Activated CD8-positive, alpha-beta memory T cell treated with anti-CD3 and anti-CD28 coated beads, Interleukin-2, amount 50 U/mL, for 48 hours (primary cell): ENCODE measurements at regions not wholly inside any gene's neighbourhood (a gene's known extent, or its start where the extent isn't known, plus 50 kb on each side); places are given as distances from the start of the nearest gene placed in this dataset.
"Not testable (repeated sequence)": the region's sequence is repeated elsewhere in the genome, so short reads cannot be mapped to it uniquely, and the experiment has no call there.

Experiments used
- DNase-seq: peaks from one replicate; pipeline ENCODE4 v3.0.0-alpha.2; 2020

DNA sequence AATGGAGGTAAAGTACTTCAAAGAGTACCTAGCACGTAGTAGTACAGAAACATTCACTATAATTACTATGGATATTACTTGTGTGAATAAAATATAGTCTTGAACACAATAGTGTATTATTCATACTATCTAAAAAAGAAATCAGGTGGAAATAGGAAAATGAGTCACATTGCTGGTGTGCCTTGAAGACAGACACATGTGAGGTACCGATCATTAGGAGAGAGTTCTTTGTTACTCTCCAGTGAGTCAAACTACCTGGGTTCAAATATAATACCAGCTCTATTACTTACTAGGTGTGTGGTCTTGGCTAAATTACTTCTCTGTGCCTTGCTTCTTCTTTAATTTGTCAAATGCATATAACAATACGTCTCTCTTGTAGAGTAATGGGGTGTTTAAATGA is 50.8 kb upstream of the BEND6 start:
- DNase-seq: no peak

DNA sequence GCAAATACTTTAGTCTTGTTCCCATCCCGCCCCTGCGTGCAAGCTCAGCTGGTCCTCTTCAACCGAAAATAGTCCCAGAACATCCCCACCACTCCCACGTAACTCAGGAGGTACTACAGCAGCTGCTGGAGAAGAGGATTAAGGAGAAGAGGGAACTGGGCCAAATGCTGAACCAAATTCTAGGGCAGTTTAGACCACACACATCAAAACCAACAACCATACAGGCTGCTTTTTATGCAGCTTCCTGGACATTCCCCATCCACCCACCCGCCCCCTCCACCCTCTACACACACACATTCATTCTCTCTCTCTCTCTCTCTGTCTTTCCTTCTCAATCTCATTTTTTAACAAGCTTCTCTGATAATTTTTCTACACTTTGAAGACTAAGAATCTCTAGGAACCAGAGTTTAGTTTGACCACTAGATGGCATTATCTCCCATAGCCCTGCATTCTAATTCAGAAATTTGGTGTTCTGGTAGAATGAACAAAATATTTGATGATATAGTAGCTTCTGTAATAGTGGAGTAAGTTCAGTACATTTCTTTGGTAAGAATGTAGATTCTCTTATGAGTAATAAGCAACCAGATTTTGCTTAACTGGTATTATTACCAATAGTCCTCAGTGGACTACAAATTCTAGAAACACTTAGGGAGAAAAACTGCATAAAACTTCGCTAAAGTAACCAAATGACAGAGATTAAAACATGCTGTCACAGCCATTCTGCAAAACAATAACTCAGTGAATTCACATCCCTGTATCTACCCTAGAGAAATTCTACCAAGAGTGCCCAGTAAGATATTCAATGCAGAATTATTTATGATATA is 52.1 kb upstream of the BEND6 start:
- DNase-seq: no peak

DNA sequence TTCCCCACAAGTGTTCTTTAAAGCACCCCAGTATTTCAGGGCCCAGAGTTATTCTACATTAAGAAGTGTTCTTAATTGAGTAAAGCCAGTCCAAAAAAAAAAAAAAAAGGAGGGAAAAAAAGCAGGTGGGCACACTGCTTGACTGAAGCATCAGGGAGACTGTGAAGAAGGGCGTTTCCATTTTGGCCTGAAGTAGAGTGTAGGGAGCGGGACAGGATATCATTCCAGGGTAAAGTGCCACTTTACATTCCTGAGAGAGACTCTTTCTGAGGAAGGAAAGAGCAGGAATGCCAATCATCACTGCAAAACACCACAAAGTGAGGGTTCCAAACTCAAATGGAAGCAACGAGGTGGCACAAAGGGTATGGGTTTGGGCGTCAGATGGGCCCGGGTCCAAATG is 54.1 kb upstream of the BEND6 start:
- no peak for DNase-seq

DNA sequence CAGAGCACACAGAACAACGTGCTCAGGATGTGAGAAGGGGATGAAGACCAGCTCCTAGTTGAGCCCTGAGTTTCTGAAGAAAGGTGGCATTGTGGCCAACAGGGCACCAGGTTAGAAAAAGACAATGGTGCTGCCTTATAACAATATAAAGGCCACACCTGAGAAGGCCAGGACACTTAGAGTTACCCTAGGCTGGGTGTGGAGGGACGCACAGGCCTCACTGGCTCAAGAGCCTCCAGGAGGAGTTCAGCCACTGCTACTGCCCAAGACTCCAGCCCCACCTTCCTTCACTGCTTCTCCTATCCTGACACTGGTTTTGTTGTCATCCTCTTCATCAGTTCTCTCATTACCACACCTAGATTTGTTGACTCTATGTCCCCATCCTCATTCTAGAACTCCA is 55.2 kb upstream of the BEND6 start:
- DNase-seq: no peak

DNA sequence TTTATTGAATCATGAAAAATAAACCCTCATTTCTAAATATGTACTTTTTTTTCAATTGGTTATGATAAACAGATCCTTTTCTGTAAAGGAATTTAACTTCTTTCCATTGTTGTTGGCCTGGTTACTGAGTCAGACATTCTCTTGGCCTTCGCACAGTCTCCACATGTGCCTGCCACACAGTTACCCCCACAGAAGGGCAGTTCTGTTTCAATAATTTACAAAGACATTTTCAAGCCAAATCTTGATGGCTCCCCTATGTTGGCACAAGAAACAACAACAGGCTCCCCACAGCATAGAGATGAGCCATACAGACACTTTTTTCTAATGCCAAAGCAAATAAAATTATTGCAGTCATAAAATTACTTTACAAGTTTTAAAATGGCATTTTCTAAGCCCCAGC is 55.6 kb upstream of the BEND6 start:
- DNase-seq: no peak

DNA sequence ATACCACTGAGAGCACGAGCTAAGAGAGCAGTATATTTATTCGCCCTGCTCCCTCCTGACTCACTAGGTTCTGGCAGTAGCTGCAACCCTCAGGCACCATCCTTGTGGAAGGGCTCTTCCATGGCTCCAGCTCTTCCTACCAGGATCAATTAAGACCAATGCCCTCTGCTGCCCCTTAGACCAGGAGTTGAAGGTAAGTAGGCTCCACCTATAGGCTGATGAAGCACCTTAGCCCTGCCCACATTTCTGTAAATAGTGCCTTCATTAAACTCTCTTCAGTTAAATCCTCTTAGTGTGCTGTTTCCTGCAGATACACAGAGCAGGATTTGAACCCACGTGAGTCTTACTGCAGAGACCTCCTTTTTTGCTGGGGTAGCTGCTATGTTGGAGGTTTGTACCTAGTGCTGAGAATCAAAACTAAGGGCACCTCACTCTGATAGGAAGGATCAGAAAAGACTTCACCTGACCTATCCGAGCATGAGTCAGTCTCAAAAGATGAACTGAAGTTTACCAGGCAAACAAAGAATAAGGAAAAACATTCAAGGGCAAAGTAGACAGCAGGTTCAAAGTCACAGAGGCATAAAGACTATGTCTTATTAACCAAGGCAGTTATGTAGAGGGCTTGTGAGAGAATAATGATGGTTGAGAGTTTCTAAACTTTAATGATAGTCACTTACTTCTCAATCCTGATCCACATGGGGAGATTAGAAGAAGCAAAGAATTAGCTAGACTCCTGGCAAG is 56.9 kb upstream of the BEND6 start:
- DNase-seq: no peak

DNA sequence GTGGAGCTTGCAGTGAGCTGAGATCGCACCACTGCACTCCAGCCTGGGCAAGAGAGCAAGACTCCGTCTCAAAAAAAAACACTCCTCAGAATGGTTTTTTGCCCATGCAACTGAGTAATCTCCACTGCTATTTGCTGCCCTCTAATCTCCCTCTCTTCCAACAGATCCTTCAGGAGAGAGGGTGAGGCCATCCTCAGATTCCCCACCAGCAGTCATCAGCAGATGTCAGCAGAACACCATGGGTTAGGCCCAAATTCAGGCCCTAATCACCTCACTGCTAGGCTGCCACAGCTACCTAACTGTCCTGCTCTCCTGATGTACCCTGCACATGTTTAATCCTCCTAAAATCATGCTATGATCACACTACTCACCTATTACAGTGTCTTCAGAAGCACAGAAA is 63.2 kb upstream of the BEND6 start:
- no peak for DNase-seq

DNA sequence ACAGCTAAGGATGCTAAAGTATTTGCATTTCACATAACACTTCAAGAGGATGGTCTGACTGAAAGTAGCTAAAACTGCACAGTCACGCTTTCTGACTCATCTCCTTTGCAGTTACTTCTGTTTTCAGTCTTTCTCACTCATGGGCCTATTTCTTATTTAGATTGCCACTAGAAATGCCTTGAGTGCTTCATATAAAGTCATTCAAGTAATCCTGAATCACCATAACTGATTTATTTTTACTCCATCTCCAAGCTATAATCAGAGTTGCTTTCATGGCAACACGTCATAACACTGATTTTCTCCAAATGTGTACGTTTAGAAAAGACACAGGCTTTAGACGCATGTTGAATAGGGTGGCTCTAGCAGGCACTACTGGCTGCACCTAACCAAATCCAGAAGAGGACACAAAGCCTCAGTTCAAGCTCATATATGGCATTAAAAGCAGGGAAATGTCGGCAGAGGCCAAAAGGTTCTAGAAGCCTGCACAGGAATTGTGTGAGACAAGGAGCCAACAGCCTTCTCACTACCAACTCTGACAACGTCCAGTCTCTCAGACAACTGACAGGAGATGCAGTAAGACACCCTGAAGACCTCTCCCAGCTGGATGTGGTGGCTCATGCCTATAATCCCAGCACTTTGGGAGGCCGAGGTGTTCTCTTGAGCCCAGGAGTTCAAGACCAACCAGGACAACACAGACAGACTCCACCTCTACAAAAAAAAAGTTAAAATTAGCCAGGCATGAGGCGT is 64.1 kb upstream of the BEND6 start:
- no peak for DNase-seq

DNA sequence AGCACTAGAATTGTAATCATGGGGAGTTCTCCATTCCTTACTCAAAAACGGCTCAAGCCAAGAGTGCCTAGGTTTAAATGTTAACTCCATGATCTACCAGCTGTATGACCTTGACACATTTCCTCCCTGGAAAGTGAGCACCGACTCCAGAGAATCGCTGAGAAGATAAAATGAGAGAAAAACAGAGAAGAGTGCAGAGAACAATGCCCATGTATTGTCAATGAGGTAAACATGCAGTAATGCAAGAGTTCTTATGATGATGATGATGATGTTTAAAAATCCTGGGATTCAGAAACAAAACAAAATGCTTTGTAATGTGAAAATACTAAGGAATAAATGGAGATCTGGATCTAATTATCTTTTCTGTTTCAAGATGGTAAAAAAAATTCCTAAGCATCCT is 64.8 kb upstream of the BEND6 start:
- DNase-seq: no peak

DNA sequence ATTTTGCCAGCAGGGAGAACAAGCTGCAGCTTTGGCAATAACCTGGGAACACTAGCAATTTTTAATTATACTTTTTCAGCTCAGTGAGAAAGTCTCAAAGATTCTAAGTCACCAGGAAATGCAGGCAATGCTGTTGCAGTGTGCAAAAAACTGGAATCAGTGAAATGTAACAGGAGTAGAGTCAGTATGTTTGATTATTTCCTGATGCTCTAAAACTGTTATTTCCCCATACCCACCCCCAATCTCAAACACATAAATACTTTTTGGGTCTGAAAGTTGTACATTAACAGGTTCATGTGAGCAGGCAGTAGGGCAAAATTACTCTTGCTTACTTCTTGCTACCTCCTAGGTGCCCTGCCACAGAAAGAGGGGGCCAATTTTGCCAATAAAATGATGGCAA is 65.4 kb upstream of the BEND6 start:
- DNase-seq: no peak

DNA sequence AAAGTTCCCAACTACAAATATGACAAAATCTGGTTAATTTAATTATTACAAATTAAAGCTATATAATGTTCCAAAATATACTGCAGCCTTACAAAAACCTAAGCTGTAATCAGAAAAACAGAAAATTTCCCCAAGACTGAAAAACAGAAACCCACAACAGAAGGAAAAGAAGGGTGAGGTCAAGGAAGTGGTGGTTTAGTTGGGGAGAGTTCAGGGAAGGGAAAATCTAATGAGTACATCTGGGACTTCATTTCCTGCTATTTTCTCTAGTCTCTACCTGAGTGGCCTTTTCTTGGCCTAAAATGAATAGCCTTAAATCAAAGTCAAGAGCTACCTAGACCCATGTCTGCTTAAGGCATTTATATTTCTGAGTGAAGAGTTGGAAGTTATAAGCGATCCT is 66.2 kb upstream of the BEND6 start:
- no peak for DNase-seq

DNA sequence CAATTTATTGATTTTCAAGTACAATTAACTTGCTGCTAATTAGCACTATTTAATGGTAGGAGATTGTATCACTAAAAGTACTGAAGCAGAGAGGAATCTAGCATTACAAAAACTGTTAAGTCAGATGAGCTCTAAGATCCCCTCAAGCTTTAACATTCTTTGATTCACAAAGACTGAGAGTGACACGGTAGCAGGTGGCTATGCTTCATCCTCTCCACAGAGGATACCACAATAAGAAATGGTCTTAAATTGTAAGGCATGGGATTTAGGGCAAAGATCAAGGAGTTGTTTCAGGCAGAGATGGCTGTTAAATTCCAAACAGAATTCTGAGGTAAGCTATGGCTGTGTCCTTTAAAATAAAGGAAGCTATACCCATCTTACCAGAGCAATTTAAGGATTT is 67.8 kb upstream of the BEND6 start:
- DNase-seq: no peak

DNA sequence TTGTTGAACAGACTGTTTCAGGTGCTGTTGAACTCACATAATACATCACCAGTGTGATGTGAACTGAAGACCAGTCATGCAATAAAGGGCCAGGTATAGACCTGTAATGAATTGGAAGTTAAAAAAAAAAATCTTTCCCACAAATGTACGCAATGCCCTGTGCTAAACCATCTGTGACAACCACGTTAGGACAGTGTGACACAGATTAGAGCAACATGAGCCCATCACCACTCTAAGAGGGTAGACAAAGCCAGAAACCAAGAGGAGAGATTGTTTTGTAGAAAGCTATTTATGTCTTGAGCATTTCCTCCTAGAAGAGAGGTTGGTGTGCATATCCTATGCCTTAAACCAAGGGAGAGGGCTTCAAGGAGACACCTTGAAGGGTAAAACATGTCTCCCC is 77.0 kb upstream of the BEND6 start:
- DNase-seq: no peak

DNA sequence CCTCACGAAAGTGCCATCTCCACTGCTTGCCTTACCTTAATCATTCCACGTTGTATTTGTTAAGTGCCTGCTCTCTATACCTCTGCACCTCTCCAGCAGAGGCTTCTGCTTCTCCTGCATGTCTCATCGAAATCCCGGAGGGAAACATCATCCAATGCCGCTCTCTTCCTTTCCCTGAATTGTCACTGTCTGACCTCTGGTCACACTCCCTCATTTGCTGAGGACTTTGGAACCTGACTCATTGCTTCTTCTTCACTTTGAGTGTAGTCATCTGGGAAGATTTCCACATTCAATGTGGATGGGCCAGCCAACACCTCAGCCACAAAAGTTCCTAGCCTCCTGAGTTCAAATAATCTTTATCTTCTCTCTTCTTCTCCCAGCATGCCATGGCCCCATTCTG is 78.9 kb upstream of the BEND6 start:
- DNase-seq: no peak

DNA sequence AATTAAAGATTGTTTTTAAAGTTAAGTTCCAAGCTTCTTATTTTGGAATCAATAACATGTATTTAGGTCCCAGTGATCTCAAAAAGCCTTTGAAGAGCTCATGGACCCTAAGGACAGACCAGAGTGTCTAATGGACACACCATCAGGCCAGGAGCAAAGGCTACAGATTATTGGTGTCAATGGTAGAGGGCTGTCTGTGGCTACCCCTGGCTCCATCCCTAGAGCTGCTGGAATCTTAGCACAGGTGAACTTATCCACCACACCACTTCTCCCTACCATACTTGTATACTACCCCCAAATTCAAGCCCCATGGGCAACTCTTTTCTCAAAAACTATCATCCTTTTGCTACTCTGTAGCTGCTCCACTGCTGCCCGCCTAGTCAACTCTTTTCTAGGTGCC is 79.4 kb upstream of the BEND6 start:
- DNase-seq: no peak

DNA sequence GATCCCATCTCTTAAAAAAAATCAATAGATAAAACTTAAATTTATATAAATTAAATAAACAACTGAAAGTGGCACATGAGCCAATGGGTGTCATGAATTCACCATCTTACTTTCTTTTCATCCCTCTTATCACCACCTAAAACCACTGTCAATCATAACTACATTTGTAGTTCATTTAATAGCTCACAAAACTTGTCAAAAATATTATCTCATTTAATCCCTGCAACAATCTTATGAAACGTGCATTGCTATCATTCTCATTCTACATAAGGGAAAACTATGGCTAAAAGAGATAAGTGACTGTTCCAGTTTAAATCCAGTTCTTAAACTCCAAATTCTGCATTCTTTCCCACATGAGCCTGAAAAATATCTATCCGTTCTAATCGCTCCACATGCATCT is 80.6 kb upstream of the BEND6 start:
- no peak for DNase-seq

DNA sequence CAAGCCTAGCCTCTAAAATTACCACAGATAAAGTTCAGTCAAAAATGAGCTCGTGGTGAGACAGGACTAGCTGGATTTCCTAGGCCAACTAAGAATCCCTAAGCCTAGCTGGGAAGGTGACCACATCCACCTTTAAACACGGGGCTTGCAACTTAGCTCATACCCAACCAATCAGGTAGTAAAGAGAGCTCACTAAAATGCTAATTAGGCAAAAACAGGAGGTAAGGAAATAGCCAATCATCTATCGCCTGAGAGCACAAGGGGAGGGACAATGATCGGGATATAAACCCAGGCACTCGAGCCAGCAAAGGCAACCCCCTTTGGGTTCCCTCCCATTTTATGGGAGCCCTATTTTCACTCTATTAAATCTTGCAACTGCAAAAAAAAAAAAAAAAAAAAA is 84.9 kb upstream of the BEND6 start:
- not testable (repeated sequence) for DNase-seq

DNA sequence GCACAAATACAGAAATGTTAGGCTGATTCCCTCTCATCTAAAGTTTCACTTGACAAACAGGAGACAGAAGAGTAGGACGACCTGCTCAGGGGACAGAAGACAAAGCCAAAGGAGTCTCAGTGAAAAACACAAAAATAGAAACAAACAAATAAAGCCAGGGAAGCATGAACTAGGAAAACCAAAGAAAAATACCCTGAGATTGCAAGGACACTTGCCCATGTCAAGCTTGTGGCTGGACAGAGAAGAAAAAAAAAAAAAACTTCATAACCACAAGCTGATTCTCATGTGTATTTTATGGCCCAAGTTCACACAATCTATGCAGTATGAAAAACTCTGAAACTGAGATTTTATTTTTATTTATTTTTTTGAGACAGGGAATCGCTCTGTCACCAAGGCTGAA is 85.6 kb upstream of the BEND6 start:
- DNase-seq: no peak

DNA sequence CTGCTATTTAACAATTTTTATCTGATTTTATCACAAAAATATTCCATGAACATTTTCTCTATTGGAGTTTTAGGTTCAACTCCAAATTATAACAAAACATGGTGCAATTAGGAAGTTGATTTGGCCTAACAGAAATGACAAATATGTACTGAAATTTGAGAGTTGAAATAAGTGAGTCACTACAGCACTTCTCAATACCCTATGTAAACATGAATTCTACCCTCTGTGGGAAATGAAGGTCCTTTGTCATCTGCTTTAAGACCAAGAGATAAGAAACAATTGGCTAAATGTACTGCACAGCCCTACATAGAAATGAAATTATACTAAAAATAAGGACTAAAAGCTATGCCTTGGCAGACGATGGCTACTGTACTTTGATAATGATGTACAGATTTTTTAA is 86.2 kb upstream of the BEND6 start:
- no peak for DNase-seq

DNA sequence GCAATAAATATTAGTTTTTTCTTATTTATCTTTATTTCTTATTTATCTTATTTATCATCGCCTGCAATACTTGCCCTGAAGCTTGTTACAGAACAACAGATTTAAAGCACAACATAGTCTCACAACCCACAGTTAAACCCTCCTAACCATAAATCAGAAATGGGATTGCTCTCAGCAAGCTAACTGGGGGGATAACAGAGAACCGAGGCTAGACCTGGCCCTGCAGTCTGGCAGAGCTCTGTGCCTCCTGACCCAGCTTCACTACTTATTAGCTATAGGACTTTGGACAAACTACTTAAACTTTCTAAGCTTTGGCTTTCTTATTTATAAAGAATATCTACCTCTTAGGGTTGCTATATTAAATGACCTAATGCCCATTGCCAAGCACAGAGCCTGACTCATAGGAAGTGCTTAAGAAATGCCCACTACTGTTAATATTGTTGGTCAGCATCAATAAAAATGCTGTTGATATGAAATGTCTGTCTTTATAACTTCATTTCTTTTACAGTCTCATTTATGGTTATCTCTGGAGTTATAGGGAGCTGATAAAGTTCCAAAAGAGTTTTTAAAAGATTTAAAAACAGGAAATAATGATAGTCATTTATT is 87.9 kb upstream of the BEND6 start:
- DNase-seq: no peak

DNA sequence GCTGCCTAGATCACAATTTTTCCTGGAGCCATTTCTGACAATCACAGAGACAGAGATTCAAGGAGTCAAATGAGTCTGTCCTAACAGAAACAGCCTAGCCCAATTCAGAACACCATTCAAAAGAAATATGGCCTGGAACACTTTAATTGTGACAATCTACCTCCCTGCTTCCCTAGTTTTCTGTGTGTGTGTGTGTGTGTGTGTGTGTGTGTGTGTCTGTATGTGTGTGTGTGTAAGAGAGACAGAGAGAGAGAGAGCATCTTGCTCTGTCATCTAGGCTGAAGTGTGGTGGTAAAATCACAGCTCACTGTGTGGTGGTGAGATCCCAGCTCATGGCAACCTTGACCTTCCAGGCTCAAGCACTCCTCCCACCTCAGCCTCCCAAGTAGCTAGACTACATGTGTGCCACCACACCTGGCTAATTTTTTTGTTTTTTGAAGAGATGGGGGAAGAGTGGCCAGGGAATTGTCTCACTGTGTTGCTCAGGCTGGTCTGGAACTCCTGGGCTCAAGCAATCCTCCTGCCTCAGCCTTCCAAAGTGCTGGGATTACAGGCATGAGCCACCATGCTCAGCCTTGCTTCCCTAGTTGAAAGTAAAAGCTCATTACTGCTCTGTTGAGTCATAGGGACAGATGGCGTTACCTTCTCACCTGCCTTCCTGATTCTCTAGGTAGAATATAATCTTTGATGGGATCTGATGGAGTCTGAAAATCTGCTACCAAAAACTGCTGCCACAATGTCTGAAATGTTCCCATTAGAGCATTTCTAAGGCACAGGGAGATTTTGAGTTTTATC is 89.6 kb upstream of the BEND6 start:
- no peak for DNase-seq

DNA sequence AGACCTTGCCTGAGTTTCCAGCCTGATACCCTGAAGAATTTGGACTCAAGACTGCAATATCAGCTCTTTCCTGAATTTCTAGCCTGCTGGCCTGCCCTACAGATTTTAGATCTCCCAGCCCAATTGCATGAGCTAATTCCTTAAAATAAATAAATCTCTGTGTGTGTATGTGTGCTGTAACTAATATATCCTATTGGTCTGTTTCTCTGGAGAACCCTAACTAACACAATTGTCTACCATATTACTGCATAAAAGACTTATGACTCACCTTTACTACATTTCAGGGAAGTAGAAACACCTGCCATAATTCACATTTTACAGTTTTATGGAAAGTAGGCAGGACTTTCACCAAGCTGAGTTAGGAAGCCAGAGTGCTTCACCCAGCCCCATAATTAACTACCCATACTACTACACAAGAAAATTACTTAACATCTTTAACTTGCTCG is 90.7 kb upstream of the BEND6 start:
- no peak for DNase-seq

DNA sequence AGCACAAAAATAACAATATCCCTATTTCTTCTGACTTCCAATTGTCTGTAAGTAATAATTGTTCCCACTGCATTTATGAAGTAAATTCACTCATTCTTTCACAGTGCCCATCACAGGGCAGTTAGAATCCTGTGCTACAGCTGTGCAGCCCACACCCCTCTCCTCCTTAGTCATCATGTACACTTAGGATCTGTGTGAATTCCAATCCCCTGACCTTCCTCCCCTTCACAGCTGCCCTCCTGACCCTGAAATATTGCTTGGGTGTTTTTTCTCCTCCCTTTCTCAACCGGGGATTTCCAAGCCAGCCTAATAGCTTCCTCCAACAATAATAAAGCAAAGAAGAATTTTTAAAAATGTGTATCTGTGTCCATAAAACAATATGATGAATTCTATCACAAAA is 91.5 kb upstream of the BEND6 start:
- no peak for DNase-seq
